Neuron (in vitro differentiated cells): ENCODE measurements at regions not wholly inside any gene's neighbourhood (a gene's known extent, or its start where the extent isn't known, plus 50 kb on each side); places are given as distances from the start of the nearest gene placed in this dataset.

Experiments
- H2AFZ ChIP-seq: one replicate; pipeline ENCODE4 v1.6.1; 2013; ENCODE audit warnings: low read depth, mild to moderate bottlenecking, inconsistent platforms, low read length, moderate library complexity
- H3K27me3 ChIP-seq: one replicate; pipeline ENCODE4 v1.6.1; 2013; ENCODE audit warnings: low read length; ENCODE audit not compliant: insufficient read depth
- H3K36me3 ChIP-seq: one replicate; pipeline ENCODE4 v1.6.1; 2013; ENCODE audit warnings: low read length; ENCODE audit not compliant: insufficient read depth
- H3K4me1 ChIP-seq: one replicate; pipeline ENCODE4 v1.6.1; 2013; ENCODE audit warnings: low read length; ENCODE audit not compliant: insufficient read depth
- H3K4me3 ChIP-seq: 2 replicates; pipeline ENCODE4 v1.5.1; 2013; ENCODE audit warnings: mild to moderate bottlenecking, low read length, moderate library complexity
- H3K9me3 ChIP-seq: one replicate; pipeline ENCODE4 v1.6.1; 2013; ENCODE audit warnings: low read length

GRCh38 chr6:170137176-170137891 lies 153.5 kb downstream of the DLL1 start:
- H3K4me1 ChIP-seq, result no peaks in the 10 kb centered on the region
- H3K36me3 ChIP-seq, result no peaks in the 10 kb centered on the region
- H2AFZ ChIP-seq, result no peak overlapping the region
- no peaks in the 10 kb centered on the region for H3K27me3 ChIP-seq
- no peak overlapping the region for H3K4me3 ChIP-seq
- peaks cover 2% of the 10 kb centered on the region for H3K9me3 ChIP-seq

DNA sequence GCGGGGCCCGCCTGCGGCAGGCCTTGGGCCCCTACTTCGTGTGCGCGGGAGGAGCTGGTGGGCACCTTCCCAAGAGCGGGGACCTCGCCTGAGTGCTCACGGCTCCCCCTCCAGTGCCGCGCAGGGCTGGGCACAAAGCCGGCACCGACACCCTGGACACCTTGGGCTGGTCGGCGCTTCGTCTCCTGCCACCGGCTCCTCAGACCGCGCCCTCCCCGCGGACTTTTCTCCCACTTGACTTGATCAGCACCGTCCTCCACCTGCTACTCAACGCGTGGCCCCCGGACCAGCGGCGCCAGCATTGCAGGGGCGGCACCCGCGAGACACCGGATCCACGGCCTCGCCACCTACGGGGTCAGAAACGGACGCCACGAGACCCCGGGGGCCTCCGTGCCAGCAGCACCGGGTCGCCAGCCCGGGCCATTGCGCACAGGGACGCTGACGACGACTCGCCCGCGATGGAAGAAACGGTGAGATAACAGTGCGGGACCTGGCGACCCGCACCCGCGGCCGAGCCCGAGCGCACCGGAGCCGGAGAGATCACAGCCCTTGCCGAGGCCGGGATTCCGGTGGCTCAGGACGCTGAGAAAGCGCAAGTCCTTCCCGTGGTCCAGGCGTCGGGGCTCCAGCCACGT lies 154.2 kb downstream of the DLL1 start:
- no peaks in the 10 kb centered on the region for H3K4me1 ChIP-seq
- H3K9me3 ChIP-seq, result peaks cover 2% of the 10 kb centered on the region
- H3K27me3 ChIP-seq, result no peaks in the 10 kb centered on the region
- no peaks in the 10 kb centered on the region for H3K36me3 ChIP-seq
- no peak overlapping the region for H3K4me3 ChIP-seq
- no peak overlapping the region for H2AFZ ChIP-seq

GRCh38 chr6:170135821-170136471 lies 154.9 kb downstream of the DLL1 start:
- H3K4me1 ChIP-seq, result no peaks in the 10 kb centered on the region
- no peak overlapping the region for H2AFZ ChIP-seq
- H3K9me3 ChIP-seq, result peaks cover 2% of the 10 kb centered on the region
- H3K36me3 ChIP-seq, result no peaks in the 10 kb centered on the region
- H3K27me3 ChIP-seq, result no peaks in the 10 kb centered on the region
- H3K4me3 ChIP-seq, result no peak overlapping the region

DNA sequence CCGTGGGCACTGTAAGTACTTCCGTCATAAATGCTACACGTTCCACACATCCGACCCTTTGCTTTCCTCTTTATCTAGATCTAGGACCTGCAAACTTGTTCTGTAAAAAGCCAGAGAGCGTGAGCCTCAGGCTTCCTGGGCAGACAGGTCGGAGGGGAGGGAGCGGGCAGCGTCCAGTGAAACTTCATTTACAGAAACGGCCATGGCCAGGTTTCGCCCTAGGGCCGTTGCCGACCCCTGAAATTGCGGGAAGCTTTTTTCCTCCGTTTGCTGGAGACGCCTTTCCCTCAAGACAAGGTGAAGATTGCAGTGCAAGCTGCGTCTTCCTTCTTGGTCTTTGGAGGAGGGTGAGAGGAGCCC lies 155.4 kb downstream of the DLL1 start:
- Histone ChIP-seq H3K4me1 (no peaks in the 10 kb centered on the region), H3K4me3 (no peak overlapping the region)

GRCh38 chr6:170134471-170135440 lies 156.1 kb downstream of the DLL1 start:
- no peak overlapping the region for H2AFZ ChIP-seq
- no peaks in the 10 kb centered on the region for H3K27me3 ChIP-seq
- H3K36me3 ChIP-seq, result no peaks in the 10 kb centered on the region
- H3K9me3 ChIP-seq, result peaks cover 2% of the 10 kb centered on the region
- H3K4me1 ChIP-seq, result no peaks in the 10 kb centered on the region
- H3K4me3 ChIP-seq, result no peak overlapping the region

More for the DNA sequence above, 155.4 kb downstream of the DLL1 start:
- Histone ChIP-seq H3K36me3 (no peaks in the 10 kb centered on the region), H3K27me3 (no peaks in the 10 kb centered on the region), H3K9me3 (peaks cover 2% of the 10 kb centered on the region), H2AFZ (no peak overlapping the region)

GRCh38 chr6:170134031-170134470 lies 156.8 kb downstream of the DLL1 start:
- no peaks in the 10 kb centered on the region for H3K27me3 ChIP-seq
- H2AFZ ChIP-seq, result no peak overlapping the region
- no peaks in the 10 kb centered on the region for H3K9me3 ChIP-seq
- no peak overlapping the region for H3K4me3 ChIP-seq
- H3K4me1 ChIP-seq, result no peaks in the 10 kb centered on the region
- H3K36me3 ChIP-seq, result no peaks in the 10 kb centered on the region

DNA sequence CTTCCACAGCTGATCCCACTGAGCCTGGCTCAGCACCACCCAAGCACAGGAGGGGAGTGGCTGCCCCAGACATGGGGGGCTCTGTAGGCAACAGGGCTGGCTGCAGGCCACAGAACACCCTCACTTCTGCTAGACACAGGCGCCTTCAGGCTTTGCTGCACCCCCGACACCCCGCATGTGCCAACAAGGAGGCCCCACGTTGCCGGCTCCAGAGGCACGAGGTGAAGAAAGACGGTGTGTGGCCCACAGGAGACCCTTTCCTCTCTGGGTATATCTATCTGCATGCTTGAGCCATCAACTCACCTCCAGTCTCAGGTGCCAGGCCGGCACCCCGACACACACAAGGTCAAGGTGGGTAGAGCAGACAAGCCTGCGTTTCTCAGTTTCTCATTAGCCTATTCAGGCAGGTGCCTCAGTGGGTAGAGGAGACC lies 158.3 kb downstream of the DLL1 start:
- Histone ChIP-seq H3K4me3 (no peak overlapping the region), H3K9me3 (no peaks in the 10 kb centered on the region), H3K36me3 (no peaks in the 10 kb centered on the region), H3K4me1 (no peaks in the 10 kb centered on the region), H3K27me3 (no peaks in the 10 kb centered on the region), H2AFZ (no peak overlapping the region)

- Histone ChIP-seq H3K36me3 (no peaks in the 10 kb centered on the region), H3K27me3 (no peaks in the 10 kb centered on the region), H2AFZ (no peak overlapping the region), H3K4me1 (no peaks in the 10 kb centered on the region), H3K4me3 (no peak overlapping the region), H3K9me3 (no peaks in the 10 kb centered on the region)
Measured at GRCh38 chr6:170132011-170132521, 158.8 kb downstream of the DLL1 start.

DNA sequence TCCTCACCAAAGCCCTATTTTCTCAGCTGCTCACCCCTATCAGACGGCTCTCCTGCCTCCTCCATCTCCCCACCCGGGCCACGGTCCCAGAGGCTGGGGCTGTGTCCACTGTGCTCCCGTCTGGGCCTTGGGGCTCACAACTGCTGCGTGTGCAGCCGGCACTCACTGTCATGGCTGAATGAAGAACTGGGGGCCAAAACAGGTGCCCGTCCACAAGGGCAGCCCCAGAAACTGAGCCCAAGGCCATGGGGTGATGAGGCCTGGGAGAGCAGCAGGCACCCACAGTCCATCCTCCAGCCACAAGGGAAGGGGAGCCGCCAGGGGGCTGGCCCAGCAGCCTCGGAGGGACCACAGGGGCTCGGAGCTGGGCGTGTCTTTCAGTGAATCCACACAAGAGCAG lies 159.5 kb downstream of the DLL1 start:
- H3K4me3 ChIP-seq, result no peak overlapping the region
- H3K9me3 ChIP-seq, result no peaks in the 10 kb centered on the region
- no peaks in the 10 kb centered on the region for H3K27me3 ChIP-seq
- H2AFZ ChIP-seq, result no peak overlapping the region
- H3K4me1 ChIP-seq, result no peaks in the 10 kb centered on the region
- no peaks in the 10 kb centered on the region for H3K36me3 ChIP-seq

DNA sequence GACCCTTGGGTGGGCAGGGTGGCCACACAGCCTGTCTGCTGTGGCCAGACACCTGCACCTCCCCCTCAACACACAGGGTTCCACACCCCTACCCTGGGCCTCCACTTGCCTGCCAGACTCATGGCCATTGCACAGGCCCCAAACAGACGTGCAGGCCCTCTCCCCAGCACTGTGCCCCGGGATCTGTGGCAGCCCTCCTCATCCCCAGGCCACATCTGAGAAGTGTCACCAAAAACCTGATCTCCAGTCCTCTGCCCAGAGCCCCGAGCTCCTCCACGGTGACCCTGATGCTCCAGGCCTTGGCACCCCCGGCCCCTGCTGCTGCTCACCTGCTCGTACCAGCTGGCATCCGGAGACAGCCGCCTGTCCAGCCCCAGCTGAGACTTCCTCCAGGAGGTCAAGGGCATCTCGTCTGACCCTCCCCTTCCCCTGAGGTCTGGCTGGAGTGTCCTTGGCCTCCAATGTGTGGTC lies 160.1 kb downstream of the DLL1 start:
- Histone ChIP-seq H3K4me1 (no peaks in the 10 kb centered on the region), H3K36me3 (no peaks in the 10 kb centered on the region), H3K9me3 (no peaks in the 10 kb centered on the region), H3K27me3 (no peaks in the 10 kb centered on the region), H2AFZ (no peak overlapping the region), H3K4me3 (no peak overlapping the region)

GRCh38 chr6:170130201-170130621 lies 160.7 kb downstream of the DLL1 start:
- Histone ChIP-seq H3K9me3 (no peaks in the 10 kb centered on the region), H3K27me3 (no peaks in the 10 kb centered on the region), H3K36me3 (no peaks in the 10 kb centered on the region), H3K4me1 (no peaks in the 10 kb centered on the region), H2AFZ (no peak overlapping the region), H3K4me3 (no peak overlapping the region)

DNA sequence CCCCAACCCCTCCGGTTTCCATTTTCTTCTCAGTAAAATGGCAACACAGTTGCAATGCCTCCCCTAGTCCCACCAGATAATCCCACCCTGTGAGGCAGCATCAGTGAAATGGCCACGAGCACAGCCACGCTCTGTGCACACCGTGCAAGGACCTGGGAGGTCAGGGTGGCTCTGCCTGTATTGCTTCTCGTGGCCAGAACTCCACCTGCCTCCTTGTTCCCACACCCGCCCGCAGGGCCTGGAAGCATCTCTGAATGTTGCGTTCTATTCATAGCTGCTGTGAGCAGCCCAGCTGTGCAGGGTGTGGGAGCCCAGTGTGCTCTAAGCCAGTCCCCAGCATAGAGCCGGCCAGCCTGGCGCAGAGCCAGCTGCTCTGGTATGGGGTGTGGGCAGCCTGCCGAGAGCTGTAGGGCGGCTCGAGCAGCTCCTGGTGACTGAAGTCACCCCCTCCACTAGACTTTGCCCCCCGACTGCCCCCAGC lies 161.1 kb downstream of the DLL1 start:
- no peaks in the 10 kb centered on the region for H3K27me3 ChIP-seq
- H2AFZ ChIP-seq, result no peak overlapping the region
- no peaks in the 10 kb centered on the region for H3K4me1 ChIP-seq
- H3K4me3 ChIP-seq, result no peak overlapping the region
- no peaks in the 10 kb centered on the region for H3K9me3 ChIP-seq
- no peaks in the 10 kb centered on the region for H3K36me3 ChIP-seq
